ENCODE measurements at regions not wholly inside any gene's neighbourhood (a gene's known extent, or its start where the extent isn't known, plus 50 kb on each side); places are given as distances from the start of the nearest gene placed in this dataset.
"Not testable (repeated sequence)": the region's sequence is repeated elsewhere in the genome, so short reads cannot be mapped to it uniquely, and the experiment has no call there.

DNA sequence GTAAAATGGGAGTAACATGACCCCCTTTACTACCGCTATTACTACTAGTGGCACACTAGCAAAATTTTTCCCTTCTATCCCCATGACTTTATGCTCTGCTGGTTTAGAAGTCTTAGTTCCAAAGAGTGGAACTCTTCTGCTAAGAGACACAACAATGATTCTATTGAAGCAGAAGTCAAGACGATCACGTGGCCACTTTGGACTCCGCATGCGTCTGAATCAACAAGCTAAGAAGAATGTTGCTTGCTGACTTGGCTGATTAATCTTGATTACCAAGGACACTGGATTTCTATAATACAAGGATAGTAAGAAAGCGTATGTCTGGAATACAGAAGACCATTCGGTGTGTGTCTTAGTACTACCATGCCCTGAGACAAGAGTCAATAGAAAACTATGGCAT lies 244.7 kb upstream of the BTBD3 start:
- DNase-seq: no peak

DNA sequence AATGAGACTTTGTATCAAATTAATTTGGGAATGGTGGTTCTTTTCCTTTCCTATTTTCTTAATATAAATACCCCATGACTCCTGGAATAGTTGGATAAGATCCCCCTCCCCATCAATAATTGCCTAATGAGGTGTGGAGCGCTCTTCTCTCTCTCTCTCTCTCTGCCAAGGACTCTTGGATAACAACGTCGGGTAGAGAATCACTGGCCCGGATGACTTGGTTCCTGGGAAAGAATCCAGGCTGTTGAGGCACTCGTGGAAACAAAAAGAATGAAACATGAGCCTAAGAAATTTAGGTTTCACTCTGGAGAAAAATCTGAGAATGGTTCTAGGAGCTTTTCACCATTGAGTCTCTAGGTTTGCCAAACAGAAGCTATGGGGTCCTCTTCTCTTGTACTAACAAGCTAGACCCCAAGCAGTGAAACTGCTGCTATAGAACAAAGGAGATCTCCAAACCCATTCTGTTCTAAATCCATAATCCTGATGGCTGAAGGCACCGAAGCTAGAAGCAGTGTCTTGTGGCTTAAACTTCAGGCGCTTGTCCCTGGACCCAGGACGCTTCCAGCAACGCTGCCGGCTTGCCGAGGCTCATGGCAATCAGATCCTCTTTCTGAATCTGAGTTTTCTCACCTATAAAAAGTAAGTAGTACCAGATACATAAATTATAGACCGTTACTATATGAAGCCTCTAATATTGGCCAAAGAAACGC lies 241.6 kb upstream of the BTBD3 start:
- DNase-seq: no peak

DNA sequence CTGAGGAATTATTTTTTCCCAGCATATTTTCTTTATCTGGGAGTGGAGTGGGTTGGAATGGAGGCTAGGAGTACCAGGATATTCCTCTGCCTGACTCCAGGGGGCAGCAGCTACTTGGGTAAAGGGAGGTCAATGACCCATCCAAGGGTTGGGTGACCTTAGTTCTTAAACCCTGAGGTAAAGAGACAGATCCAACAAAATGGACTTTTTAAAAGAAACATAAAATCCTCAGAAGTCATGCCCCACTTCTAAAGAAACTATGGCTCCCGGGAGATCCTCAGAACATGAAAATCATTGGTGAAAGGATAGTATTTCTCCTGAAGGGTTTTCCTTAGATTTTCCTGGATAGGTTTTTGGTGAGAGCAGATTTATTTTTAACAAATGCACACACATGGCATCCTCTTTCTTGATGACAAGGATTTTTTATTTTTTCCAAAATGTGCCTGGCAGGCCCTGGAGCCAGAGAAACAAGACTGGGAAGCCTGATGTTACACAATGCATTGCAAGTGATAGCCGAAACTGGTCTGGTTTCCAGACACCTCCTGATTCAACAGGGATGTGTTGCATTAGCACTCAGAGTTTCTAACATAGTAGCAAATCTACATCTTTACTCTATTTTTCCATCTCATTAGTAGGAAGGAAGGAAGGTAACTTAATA lies 240.9 kb upstream of the BTBD3 start:
- no peak for DNase-seq

DNA sequence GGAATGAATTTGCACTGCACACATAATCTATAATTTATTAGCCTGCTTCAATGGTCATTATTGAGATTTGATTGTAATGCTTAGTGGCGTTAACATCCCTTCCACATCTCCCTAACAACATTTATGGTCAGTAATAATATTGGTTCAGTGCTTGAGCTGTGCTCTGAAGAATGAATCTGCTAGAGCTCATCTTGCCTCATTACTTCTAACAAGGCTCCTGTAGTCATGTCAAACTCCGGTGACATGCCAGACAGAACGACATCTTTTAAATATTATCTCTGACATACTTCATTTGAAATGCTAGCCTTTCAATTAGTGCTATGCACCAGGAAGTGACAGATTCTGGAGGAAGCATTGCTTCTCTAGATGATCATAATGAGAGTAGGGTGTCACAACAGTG lies 240.3 kb upstream of the BTBD3 start:
- no peak for DNase-seq

DNA sequence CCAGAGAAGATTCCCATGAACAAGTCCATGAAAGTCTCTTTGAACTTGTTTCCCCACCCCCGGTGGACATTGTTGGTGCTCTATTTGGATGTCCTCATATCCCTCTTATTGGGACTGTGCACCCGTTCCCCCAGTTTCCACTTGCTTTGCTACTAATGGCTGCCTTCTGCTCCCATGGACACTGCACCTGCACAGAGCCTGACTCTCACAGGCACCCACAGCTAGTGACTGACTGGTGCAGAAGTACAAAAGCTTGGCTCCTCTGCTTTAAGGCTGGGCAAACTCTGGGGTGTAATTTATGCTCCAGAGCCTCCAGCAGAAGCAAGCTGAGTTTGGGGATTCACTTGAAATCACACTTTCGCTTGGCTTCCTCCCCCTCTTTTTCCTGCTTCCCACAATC lies 239.9 kb upstream of the BTBD3 start:
- DNase-seq: no peak

DNA sequence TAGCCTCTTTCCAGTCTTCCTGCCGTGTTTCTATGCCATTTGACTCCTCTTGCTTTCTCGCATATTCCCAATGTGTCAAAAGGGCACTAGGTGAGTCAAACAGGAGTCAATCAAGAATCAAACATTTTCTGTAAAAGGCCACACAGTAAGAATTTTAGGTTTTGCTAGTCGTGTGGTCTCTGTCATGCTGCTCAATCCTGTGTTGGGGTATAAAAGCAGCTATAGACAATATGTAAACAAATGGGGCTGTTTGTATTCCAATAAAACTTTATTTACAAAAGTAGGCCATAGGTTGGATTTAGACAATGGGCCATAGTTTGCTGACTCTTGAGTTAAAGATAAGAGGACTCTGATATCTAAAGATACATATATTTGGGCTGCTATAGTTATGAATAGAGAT lies 235.4 kb upstream of the BTBD3 start:
- DNase-seq: no peak

DNA sequence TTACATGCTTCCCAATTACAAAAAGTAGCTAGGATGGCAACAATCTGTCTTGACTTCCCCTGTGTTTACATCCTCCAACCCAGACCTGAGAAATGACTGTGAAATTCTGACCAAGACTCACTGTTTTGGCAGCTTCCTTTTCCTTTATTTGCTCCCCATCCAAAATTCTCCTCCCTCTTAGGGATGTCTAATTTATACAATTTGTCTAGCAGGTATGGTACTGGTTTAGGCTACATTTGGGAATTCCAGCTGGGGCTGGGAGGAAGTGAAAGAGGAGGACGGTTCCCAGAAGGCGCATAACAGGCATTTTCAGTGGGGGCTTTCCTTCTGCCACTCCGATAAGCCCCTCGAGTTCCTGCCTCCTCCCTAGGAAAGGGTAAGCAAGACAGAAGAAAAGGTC lies 231.5 kb upstream of the BTBD3 start:
- no peak for DNase-seq

DNA sequence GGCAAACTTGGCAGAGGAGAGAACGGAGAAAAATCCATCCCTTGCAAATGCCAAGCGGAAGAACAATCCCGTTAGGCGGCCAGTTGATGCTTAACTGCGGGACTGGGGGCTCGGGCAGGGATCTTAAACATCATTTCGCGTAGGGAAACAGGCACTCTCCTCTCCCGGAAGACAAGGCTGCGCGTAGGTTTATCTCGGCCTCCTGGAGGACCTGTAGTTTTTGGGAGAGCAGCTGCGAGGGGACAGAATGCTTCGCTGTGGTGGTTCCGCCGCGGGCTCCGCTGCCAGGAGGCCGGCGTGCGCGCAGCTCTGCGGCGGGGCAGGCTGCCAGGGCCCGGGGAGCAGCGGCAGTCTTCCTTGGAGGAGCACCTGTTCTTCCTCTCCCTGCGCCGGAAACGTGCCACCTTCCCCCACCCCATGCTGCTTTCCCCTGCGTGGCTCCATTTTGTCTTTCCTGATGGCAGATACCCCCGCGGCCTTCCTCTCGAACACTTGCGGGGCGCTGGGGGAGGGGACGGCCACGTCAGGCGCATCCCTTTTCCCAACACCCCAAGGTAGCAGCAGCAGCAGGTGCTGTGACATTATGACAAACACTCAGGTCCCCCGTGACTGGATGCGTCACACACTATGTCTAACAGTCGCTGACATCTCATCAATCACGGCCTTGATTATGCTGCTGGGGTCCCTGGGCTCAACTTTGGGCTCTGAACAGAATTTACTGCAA lies 230.7 kb upstream of the BTBD3 start:
- no peak for DNase-seq

DNA sequence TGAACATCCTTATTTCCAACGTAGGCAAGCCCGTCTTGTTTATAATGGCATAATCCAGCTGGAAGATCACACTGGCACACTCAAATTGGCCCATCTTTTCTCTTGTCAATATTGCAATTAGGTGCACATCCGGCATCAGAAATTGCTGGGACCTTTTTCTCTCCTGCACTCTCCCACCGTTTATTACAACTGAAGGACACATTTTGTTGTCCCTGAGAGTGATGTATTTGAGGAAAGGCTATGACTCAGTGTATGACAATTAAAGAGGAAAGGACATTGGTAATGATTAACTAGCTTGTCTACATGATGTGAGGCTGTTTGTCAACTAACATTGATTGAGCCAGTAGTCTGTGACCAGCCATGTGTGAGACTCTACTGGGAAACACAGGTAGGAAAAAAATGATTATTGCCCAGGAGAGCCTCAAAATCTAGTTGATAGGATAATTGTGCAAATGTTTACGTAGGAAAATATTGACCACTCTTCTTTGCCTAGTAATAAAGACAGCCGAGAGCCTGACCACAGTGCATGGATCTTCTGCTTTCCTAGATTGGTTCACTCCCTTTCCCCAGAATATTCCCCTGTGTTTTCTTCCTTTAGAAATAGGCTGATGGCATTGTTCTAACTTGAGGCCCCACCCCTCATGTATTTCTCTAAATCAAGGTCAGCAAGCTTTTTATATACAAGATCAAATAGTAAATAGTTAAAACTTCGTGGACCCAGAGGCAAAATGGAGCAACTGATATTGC lies 230.0 kb upstream of the BTBD3 start:
- DNase-seq: no peak

DNA sequence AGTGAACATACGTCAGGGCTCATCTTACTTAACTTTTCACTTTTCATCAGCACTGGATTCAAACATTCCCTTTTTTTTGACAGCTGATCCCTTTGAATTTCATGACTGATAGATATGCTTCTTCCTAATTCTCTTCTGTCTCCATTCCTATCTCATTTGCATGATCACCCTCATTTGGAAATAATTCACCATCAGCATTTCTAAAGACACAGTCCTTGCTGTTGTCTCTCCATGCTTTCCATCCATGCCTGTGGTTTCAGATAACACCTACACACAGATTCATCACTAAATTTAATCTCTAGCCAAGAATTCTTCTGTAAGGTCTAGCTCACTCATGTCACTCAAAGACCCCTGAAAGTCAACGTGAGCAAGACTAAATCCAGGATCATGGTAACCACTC lies 228.4 kb upstream of the BTBD3 start:
- DNase-seq: no peak

DNA sequence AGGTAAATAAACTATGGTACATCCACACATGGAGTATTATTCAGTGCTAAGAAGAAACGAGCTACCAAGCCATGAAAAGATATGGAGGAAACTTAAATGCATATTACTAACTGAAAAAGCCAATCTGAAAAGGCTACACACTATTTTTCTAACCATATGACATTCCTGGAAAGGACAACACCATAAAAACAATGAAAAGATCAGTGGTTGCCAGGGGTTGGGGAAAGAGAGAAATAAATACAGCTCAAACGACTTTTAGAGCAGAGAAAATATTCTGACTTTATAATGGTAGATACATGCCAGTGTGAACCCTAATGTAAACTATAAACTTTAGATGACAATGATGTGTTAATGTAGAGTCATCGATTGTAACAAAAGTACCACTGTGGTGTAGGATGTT lies 225.9 kb upstream of the BTBD3 start:
- no peak for DNase-seq

DNA sequence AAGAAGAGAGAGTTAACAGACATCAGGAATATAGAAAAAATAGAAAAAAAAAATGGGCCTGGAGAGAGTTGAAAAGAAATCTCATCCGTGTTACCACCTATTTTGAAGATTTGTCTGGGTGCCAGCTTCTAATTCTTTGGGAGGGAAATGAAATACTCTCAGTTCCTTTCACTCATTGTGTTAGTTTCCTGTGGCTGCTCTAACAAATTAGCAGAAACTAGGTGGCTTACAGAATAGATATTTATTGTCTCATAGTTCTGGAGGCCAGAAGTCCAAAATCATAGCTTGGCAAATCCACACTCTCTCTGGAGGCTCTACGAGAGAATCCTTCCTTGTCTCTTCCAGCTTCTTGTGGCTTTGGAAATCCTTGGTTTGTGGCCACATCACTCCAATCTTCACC lies 225.1 kb upstream of the BTBD3 start:
- DNase-seq: no peak

DNA sequence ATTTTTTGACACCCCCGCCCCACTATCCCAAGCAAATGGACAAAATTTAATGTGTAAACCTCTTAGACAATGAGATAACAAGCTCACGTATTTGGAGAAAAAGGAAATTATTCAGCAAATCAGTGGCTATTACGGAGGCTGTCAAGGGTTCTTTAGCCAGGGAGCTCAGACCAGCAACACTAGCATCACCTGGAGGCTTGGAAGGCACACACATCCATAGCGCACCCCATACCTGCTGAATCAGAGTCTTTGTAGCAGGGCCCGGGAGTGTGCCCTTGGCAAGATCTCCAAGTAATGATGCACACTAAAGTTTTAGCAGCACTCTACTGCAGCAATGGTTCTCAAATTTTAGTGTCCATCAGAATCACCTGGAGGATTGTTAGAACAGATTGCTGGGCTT lies 223.2 kb upstream of the BTBD3 start:
- no peak for DNase-seq

DNA sequence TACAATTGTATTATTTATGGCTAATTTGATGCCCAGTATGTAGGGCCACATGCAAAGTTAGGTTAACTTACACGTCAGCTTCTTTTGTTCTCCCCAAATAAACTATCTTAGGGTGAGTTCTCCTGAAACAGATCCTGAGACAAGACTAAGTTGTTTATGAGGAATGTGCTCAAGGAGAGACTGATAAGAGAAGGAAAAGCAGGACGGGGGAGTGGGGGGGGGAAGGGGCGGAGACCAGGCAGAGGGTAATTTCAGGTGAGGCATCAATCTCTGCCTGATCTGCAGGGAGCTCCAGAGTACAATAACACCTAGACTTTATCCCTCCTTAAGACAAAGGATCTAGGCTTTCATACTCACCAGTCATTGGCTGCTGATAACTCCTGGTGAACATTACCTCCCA lies 220.6 kb upstream of the BTBD3 start:
- DNase-seq: no peak

DNA sequence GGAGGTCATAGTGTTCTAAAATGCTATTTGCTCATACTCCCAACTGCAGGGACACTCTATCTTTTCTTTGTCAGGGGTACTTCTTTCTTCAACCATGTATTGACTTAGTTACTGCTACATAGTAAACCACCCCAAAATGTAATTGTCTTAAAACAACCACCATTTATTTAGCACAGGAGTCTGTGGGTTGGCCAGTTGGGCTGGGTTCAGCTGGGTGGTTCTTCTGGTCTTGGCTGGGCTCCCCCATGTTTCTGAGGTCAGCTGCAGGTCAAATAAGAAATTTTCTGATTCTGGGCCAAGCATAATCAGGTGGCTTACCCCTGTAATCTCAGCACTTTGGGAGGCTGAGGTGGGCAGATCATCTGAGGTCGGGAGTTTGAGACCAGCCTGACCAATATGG lies 220.0 kb upstream of the BTBD3 start:
- no peak for DNase-seq

DNA sequence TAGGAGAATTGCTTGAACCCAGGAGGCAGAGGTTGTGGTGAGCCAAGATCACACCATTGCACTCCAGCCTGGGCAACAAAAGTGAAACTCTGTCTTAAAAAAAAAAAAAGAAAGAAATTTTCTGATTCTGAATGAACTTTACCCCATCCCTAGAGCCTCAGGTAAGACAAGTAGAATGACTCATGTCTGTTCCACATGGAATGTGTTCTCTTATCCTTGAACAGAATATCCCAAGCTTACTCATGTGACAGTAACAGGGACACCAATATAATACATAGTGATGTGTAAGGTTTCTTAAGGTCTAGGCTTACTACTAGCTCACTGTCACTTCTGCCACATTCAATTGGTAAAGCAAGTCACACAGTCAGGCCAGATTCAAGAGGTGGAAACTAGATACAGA lies 219.6 kb upstream of the BTBD3 start:
- DNase-seq: no peak

DNA sequence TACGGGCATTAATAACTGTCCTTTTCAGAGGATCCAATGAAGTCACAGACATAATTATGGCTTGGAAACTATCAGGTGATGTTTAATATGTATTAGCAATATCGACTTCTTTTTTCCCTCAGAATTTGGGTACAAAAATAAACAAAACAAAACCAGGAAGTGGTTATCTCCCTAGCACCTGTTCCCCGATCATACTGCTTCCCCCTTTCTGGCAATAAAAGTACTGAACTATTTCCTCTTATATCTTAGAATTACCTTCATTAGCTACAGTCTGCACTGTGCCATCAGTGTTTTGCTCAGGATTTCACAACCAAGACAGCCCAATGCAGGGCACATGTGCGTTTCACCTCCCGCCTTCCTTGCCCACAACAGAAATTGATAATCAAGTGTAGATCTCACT lies 216.9 kb upstream of the BTBD3 start:
- DNase-seq: no peak

DNA sequence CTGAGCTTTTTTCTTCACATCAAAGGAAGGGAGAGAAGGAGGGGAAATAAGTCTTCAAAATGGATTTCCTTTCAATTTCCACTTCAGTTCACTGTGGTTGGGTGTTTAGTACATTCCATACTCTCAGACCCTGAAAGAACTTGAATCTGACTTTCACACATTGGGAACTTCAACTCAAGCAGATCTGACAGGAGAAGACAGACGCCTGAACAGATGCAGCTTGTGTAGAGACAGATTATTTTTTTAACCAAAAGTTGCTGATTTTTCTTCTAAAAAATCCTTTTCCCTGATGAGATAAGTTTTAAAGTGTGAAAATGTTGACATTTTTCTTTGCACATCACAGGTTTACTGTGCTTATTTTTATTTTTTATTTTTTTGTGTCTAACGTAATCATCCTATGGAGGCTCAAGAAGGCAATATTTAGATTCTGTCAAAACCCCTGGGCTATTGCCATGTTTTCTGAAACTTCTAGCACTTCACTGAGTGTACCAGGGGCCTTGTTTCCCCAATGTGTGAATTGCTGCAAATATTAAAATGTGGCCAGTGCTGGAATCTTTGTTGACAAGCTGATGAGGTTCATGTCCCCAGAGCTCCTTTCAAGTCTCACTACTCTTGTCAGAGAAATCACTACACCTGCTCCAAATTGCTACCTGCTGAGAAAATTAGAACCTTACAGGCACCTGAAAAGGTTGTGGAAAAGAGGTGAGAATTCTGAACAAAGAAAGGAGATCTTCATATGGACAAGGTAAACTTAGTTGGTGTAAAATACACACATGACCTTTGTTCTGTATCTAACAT lies 214.8 kb upstream of the BTBD3 start:
- DNase-seq: no peak

DNA sequence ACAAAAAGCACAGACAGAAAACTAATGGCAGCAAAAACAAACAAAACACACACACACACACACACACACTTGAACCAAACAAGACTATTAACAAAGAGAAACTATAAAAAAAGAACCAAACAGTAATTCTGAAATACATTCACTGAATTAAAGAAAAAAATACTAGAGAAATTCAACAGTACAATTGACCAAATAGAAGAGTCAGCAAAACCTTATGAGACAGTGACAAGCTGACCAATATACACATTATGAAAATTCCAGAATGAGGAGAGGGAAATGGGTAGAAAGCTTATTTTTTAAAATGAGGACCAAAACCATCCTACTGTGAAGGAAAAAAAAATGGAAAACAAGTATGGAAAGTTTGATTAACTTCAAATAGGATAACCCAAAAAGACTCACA lies 212.2 kb upstream of the BTBD3 start:
- no peak for DNase-seq

DNA sequence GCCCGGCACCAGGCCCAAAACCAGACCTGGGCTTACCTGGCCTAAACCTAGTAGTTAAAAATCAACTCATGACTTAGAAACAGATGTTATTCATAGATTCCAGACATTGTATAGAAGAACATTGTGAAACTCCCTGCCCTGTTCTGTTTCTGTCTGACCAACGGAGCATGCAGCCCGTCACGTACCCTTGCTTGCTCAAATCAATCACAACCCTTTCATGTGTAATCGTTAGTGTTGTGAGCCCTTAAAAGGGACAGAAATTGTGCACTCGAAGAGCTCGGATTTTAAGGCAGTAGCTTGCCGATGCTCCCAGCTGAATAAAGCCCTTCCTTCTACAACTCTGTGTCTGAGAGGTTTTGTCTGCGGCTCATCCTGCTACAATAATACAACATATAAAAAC lies 209.5 kb upstream of the BTBD3 start:
- not testable (repeated sequence) for DNase-seq

DNA sequence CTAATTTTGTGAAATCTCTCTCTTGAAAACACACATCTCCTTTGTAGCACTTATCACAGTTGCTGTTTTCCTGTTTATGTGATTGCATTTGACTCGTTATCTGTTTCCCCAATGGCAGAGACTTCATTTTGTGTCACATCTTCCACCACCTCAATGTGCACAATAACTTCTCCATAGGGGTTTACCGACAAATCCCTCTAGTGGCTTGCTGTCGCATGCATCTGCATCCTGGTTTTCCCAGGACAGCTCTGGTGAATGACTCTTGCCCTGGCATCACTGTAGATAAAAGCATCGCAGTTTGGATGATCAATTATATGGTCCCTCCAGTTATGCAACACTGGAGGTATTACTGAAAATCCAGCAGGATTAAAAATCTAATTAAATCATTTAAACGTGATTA lies 206.5 kb upstream of the BTBD3 start:
- no peak for DNase-seq

DNA sequence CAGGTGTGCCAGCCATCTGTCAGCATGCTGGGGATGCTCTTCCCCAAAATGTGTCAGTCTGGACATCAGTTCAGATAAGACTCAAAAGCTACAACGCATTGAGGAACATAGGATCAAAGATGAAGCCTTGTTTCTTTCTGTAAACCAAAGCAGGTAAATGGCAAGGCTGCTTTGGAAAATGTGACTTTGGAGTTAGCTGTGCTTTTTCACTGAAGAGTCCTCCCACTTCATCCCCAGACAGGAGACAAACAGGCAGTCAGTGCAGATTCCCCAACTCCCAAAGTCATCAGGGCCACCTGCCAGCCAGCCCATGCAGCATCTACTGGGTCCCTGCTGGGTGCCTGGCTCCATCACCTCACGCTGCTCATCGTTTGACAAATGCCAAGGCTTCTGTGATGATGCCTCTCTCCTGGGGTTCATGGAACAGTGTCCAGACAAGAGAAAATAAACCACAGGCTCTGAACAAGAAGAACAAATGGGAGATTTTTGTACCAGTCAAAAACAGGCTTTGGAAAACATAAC lies 205.0 kb upstream of the BTBD3 start:
- DNase-seq: no peak

DNA sequence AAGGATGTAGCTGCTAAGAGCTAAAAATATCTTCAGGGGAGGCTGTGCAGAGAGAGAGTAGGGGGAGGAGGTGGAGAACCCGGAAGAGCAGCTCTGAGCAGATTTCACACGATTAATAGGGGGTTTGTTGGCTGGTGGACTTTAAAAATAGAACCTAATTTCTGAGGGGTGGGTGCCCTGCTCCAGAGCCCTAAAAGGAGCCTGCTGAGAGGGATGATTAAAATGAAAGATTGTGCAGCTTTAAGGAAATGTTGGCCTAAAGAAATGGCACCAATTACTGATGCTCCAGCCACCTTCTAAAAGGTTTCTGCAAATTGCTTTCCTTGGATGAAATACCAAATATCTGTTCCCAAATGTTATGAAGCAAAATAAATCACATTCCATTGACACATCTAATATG lies 202.8 kb upstream of the BTBD3 start:
- no peak for DNase-seq
